ENCODE measurements at regions not wholly inside any gene's neighbourhood (a gene's known extent, or its start where the extent isn't known, plus 50 kb on each side); places are given as distances from the start of the nearest gene placed in this dataset.

- no peak overlapping the region for H3K9ac ChIP-seq (ENCODE audit: low read length)
These were observed 157.5 kb upstream of the MAST4 start for GRCh38 chr5:66438696-66439095.

GRCh38 chr5:66440202-66440680, 156.0 kb upstream of the MAST4 start:
- Histone ChIP-seq H3K79me2 (ENCODE audit: insufficient read depth, low read length) (no peaks in the 10 kb centered on the region), H3K4me1 (ENCODE audit: insufficient read depth, low read length, severe bottlenecking) (no peaks in the 10 kb centered on the region), H3K27ac (ENCODE audit: low read depth, low read length, poor library complexity, severe bottlenecking) (no peak overlapping the region), H2AFZ (ENCODE audit: low read length) (no peak overlapping the region), H3K4me2 (ENCODE audit: low read length) (no peak overlapping the region), H3K9ac (ENCODE audit: low read length) (no peak overlapping the region), H3K36me3 (ENCODE audit: insufficient read depth, low read length) (no peaks in the 10 kb centered on the region), H4K20me1 (ENCODE audit: insufficient read depth, low read length) (no peaks in the 10 kb centered on the region), H3K4me3 (ENCODE audit: low read depth, low read length, poor library complexity, severe bottlenecking) (no peak overlapping the region), H3K9me2 (ENCODE audit: low read depth, low read length) (no peaks in the 10 kb centered on the region), H3K9me3 (ENCODE audit: low read length) (no peaks in the 10 kb centered on the region), H3F3A (ENCODE audit: insufficient read depth, low read length) (no peaks in the 10 kb centered on the region), H3K27me3 (ENCODE audit: insufficient read depth, low read length) (no peaks in the 10 kb centered on the region)
- no peak for TF ChIP-seq EZH2 (IDR thresholded peaks at IDR 0.05; ENCODE audit: borderline replicate concordance, low read length)
- no peak for TF ChIP-seq CTCF (IDR thresholded peaks at IDR 0.05; ENCODE audit: low read length)

More at GRCh38 chr5:66438696-66439095, 157.5 kb upstream of the MAST4 start:
- Histone ChIP-seq H3F3A (ENCODE audit: insufficient read depth, low read length) (no peaks in the 10 kb centered on the region), H3K4me1 (ENCODE audit: insufficient read depth, low read length, severe bottlenecking) (no peaks in the 10 kb centered on the region), H3K4me2 (ENCODE audit: low read length) (no peak overlapping the region), H3K4me3 (ENCODE audit: low read depth, low read length, poor library complexity, severe bottlenecking) (no peak overlapping the region), H3K27me3 (ENCODE audit: insufficient read depth, low read length) (no peaks in the 10 kb centered on the region), H3K36me3 (ENCODE audit: insufficient read depth, low read length) (no peaks in the 10 kb centered on the region), H3K79me2 (ENCODE audit: insufficient read depth, low read length) (no peaks in the 10 kb centered on the region), H4K20me1 (ENCODE audit: insufficient read depth, low read length) (no peaks in the 10 kb centered on the region), H2AFZ (ENCODE audit: low read length) (no peak overlapping the region), H3K9me2 (ENCODE audit: low read depth, low read length) (no peaks in the 10 kb centered on the region), H3K27ac (ENCODE audit: low read depth, low read length, poor library complexity, severe bottlenecking) (no peak overlapping the region), H3K9me3 (ENCODE audit: low read length) (no peaks in the 10 kb centered on the region)
- TF ChIP-seq CTCF (IDR thresholded peaks at IDR 0.05; ENCODE audit: low read length) (no peak), EZH2 (IDR thresholded peaks at IDR 0.05; ENCODE audit: borderline replicate concordance, low read length) (no peak)

- Histone ChIP-seq H3K27me3 (ENCODE audit: insufficient read depth, low read length) (no peaks in the 10 kb centered on the region), H3K9me3 (ENCODE audit: low read length) (no peaks in the 10 kb centered on the region), H3K4me2 (ENCODE audit: low read length) (no peak overlapping the region), H3K27ac (ENCODE audit: low read depth, low read length, poor library complexity, severe bottlenecking) (no peak overlapping the region), H3K4me3 (ENCODE audit: low read depth, low read length, poor library complexity, severe bottlenecking) (no peak overlapping the region), H3F3A (ENCODE audit: insufficient read depth, low read length) (no peaks in the 10 kb centered on the region), H3K9ac (ENCODE audit: low read length) (no peak overlapping the region), H4K20me1 (ENCODE audit: insufficient read depth, low read length) (no peaks in the 10 kb centered on the region), H3K9me2 (ENCODE audit: low read depth, low read length) (no peaks in the 10 kb centered on the region), H3K36me3 (ENCODE audit: insufficient read depth, low read length) (no peaks in the 10 kb centered on the region), H3K79me2 (ENCODE audit: insufficient read depth, low read length) (no peaks in the 10 kb centered on the region), H2AFZ (ENCODE audit: low read length) (no peak overlapping the region), H3K4me1 (ENCODE audit: insufficient read depth, low read length, severe bottlenecking) (no peaks in the 10 kb centered on the region)
- TF ChIP-seq CTCF (IDR thresholded peaks at IDR 0.05; ENCODE audit: low read length) (no peak), EZH2 (IDR thresholded peaks at IDR 0.05; ENCODE audit: borderline replicate concordance, low read length) (no peak)
These were observed 154.8 kb upstream of the MAST4 start for GRCh38 chr5:66441351-66441750.
